ENCODE measurements at regions not wholly inside any gene's neighbourhood (a gene's known extent, or its start where the extent isn't known, plus 50 kb on each side); places are given as distances from the start of the nearest gene placed in this dataset.

DNA sequence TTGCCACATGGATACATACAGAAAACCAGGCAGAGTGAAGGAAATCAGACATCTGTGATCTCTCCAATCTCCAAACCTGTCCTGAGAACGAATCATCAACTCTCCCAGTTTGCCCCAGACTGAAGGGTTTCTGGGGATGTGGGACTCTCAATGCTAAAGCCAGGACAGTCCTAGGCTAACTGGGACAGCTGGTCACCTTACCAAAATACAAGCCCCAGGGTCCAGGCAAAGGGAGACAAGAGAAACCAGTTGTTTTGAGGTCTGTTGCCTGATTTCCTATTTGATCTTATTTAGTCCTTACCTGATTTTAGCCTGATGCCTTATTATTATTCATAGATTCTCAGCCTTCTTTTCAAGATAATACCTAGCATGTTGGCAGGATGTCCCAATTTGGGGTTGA, 51.7 kb upstream of the TAC4 start:
- TF ChIP-seq, protein P1, sequence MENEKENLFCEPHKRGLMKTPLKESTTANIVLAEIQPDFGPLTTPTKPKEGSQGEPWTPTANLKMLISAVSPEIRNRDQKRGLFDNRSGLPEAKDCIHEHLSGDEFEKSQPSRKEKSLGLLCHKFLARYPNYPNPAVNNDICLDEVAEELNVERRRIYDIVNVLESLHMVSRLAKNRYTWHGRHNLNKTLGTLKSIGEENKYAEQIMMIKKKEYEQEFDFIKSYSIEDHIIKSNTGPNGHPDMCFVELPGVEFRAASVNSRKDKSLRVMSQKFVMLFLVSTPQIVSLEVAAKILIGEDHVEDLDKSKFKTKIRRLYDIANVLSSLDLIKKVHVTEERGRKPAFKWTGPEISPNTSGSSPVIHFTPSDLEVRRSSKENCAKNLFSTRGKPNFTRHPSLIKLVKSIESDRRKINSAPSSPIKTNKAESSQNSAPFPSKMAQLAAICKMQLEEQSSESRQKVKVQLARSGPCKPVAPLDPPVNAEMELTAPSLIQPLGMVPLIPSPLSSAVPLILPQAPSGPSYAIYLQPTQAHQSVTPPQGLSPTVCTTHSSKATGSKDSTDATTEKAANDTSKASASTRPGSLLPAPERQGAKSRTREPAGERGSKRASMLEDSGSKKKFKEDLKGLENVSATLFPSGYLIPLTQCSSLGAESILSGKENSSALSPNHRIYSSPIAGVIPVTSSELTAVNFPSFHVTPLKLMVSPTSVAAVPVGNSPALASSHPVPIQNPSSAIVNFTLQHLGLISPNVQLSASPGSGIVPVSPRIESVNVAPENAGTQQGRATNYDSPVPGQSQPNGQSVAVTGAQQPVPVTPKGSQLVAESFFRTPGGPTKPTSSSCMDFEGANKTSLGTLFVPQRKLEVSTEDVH (IDR thresholded peaks at IDR 0.05; ENCODE audit: low read depth, partially characterized antibody): no peak
- TF ChIP-seq RAD21 (IDR thresholded peaks at IDR 0.05; ENCODE audit: insufficient read depth, low read depth, low read length) (no peak), POLR2AphosphoS5 (IDR thresholded peaks at IDR 0.05; ENCODE audit: low read length) (no peak), SUZ12 (IDR thresholded peaks at IDR 0.05; ENCODE audit: unreplicated experiment) (no peak), EED (IDR thresholded peaks at IDR 0.05; ENCODE audit: low read depth) (no peak), EZH2 (IDR thresholded peaks at IDR 0.05; ENCODE audit: borderline replicate concordance, control insufficient read depth, low read depth, low read length) (no peak), ETV6 (conservative IDR thresholded peaks at IDR 0.05 in 1 of 2, IDR thresholded peaks at IDR 0.05 in 1 of 2; ENCODE audit: borderline replicate concordance in 1 of 2, low read depth in 1 of 2) (no peak), NFIC (IDR thresholded peaks at IDR 0.05; ENCODE audit: low read depth, low read length) (no peak)
- TF ChIP-seq, protein P2, sequence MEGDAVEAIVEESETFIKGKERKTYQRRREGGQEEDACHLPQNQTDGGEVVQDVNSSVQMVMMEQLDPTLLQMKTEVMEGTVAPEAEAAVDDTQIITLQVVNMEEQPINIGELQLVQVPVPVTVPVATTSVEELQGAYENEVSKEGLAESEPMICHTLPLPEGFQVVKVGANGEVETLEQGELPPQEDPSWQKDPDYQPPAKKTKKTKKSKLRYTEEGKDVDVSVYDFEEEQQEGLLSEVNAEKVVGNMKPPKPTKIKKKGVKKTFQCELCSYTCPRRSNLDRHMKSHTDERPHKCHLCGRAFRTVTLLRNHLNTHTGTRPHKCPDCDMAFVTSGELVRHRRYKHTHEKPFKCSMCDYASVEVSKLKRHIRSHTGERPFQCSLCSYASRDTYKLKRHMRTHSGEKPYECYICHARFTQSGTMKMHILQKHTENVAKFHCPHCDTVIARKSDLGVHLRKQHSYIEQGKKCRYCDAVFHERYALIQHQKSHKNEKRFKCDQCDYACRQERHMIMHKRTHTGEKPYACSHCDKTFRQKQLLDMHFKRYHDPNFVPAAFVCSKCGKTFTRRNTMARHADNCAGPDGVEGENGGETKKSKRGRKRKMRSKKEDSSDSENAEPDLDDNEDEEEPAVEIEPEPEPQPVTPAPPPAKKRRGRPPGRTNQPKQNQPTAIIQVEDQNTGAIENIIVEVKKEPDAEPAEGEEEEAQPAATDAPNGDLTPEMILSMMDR (IDR thresholded peaks at IDR 0.05 in 2 of 3, conservative IDR thresholded peaks at IDR 0.05 in 1 of 3; ENCODE audit: control insufficient read depth in 2 of 3, extremely low read depth in 1 of 3, insufficient read depth in 1 of 3, low read depth in 3 of 3, low read length in 3 of 3): no peak
- TF ChIP-seq, protein P3, sequence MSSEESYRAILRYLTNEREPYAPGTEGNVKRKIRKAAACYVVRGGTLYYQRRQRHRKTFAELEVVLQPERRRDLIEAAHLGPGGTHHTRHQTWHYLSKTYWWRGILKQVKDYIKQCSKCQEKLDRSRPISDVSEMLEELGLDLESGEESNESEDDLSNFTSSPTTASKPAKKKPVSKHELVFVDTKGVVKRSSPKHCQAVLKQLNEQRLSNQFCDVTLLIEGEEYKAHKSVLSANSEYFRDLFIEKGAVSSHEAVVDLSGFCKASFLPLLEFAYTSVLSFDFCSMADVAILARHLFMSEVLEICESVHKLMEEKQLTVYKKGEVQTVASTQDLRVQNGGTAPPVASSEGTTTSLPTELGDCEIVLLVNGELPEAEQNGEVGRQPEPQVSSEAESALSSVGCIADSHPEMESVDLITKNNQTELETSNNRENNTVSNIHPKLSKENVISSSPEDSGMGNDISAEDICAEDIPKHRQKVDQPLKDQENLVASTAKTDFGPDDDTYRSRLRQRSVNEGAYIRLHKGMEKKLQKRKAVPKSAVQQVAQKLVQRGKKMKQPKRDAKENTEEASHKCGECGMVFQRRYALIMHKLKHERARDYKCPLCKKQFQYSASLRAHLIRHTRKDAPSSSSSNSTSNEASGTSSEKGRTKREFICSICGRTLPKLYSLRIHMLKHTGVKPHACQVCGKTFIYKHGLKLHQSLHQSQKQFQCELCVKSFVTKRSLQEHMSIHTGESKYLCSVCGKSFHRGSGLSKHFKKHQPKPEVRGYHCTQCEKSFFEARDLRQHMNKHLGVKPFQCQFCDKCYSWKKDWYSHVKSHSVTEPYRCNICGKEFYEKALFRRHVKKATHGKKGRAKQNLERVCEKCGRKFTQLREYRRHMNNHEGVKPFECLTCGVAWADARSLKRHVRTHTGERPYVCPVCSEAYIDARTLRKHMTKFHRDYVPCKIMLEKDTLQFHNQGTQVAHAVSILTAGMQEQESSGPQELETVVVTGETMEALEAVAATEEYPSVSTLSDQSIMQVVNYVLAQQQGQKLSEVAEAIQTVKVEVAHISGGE (CRISPR knock-in tag; IDR thresholded peaks at IDR 0.05): no peak
- TF ChIP-seq, protein P4, sequence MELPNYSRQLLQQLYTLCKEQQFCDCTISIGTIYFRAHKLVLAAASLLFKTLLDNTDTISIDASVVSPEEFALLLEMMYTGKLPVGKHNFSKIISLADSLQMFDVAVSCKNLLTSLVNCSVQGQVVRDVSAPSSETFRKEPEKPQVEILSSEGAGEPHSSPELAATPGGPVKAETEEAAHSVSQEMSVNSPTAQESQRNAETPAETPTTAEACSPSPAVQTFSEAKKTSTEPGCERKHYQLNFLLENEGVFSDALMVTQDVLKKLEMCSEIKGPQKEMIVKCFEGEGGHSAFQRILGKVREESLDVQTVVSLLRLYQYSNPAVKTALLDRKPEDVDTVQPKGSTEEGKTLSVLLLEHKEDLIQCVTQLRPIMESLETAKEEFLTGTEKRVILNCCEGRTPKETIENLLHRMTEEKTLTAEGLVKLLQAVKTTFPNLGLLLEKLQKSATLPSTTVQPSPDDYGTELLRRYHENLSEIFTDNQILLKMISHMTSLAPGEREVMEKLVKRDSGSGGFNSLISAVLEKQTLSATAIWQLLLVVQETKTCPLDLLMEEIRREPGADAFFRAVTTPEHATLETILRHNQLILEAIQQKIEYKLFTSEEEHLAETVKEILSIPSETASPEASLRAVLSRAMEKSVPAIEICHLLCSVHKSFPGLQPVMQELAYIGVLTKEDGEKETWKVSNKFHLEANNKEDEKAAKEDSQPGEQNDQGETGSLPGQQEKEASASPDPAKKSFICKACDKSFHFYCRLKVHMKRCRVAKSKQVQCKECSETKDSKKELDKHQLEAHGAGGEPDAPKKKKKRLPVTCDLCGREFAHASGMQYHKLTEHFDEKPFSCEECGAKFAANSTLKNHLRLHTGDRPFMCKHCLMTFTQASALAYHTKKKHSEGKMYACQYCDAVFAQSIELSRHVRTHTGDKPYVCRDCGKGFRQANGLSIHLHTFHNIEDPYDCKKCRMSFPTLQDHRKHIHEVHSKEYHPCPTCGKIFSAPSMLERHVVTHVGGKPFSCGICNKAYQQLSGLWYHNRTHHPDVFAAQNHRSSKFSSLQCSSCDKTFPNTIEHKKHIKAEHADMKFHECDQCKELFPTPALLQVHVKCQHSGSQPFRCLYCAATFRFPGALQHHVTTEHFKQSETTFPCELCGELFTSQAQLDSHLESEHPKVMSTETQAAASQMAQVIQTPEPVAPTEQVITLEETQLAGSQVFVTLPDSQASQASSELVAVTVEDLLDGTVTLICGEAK (IDR thresholded peaks at IDR 0.05; ENCODE audit: borderline replicate concordance): no peak
